GM23248 (cell line): ENCODE measurements at regions not wholly inside any gene's neighbourhood (a gene's known extent, or its start where the extent isn't known, plus 50 kb on each side); places are given as distances from the start of the nearest gene placed in this dataset.

Experiments used
- DNase-seq: peaks from one replicate; pipeline ENCODE4 v3.0.0-alpha.2; 2015
- H2AFZ ChIP-seq: fragments of 200-600 bp; sonication (generic); 2 replicates; pipeline ENCODE4 v1.6.1; 2016; ENCODE audit warnings: antibody characterized with exemption
- H3F3A ChIP-seq: fragments of 200-600 bp; sonication (generic); 2 replicates; pipeline ENCODE4 v1.6.1; 2016; ENCODE audit warnings: mild to moderate bottlenecking, antibody characterized with exemption, mixed run types; ENCODE audit not compliant: insufficient read depth
- H3K27ac ChIP-seq: fragments of 200-600 bp; sonication (generic); 2 replicates; pipeline ENCODE4 v1.5.1; 2016; ENCODE audit warnings: mild to moderate bottlenecking
- H3K27me3 ChIP-seq: fragments of 200-600 bp; sonication (generic); replicated peaks from 2 replicates; pipeline ENCODE4 v1.6.1; 2016; ENCODE audit warnings: mild to moderate bottlenecking; ENCODE audit not compliant: insufficient read depth
- H3K36me3 ChIP-seq: fragments of 200-600 bp; sonication (generic); 2 replicates; pipeline ENCODE4 v1.6.1; 2016; ENCODE audit warnings: low read depth, mild to moderate bottlenecking
- H3K4me1 ChIP-seq: fragments of 200-600 bp; sonication (generic); 2 replicates; pipeline ENCODE4 v1.6.1; 2016; ENCODE audit warnings: mild to moderate bottlenecking; ENCODE audit not compliant: insufficient read depth
- H3K4me2 ChIP-seq: fragments of 200-600 bp; sonication (generic); one replicate; pipeline ENCODE4 v1.6.1; 2016; ENCODE audit warnings: mild to moderate bottlenecking; ENCODE audit not compliant: unreplicated experiment
- H3K4me3 ChIP-seq: fragments of 200-600 bp; sonication (generic); 2 replicates; pipeline ENCODE4 v1.5.1; 2016; ENCODE audit warnings: mild to moderate bottlenecking
- H3K79me2 ChIP-seq: fragments of 200-600 bp; sonication (generic); 2 replicates; pipeline ENCODE4 v1.6.1; 2016; ENCODE audit warnings: mild to moderate bottlenecking; ENCODE audit not compliant: insufficient read depth
- H3K9ac ChIP-seq: fragments of 200-600 bp; sonication (generic); 2 replicates; pipeline ENCODE4 v1.6.1; 2016; ENCODE audit warnings: mild to moderate bottlenecking
- H3K9me2 ChIP-seq: fragments of 200-600 bp; sonication (generic); 2 replicates; pipeline ENCODE4 v1.6.1; 2016; ENCODE audit warnings: mixed run types, mild to moderate bottlenecking, moderate library complexity; ENCODE audit not compliant: insufficient read depth
- H3K9me3 ChIP-seq: fragments of 200-600 bp; sonication (generic); one replicate; pipeline ENCODE4 v1.6.1; 2017; ENCODE audit warnings: low read depth
- H4K20me1 ChIP-seq: fragments of 200-600 bp; sonication (generic); 2 replicates; pipeline ENCODE4 v1.6.0; 2016; ENCODE audit not compliant: insufficient read depth
- EZH2 ChIP-seq: fragments of 200-600 bp; sonication (generic); IDR thresholded peaks from 2 replicates; pipeline ENCODE4 v1.6.1; 2018; ENCODE audit warnings: antibody characterized with exemption, mild to moderate bottlenecking; ENCODE audit not compliant: insufficient read depth, poor library complexity, severe bottlenecking
- EZH2phosphoT487 ChIP-seq: fragments of 200-600 bp; sonication (generic); IDR thresholded peaks from 2 replicates; pipeline ENCODE4 v1.6.1; 2018; ENCODE audit warnings: antibody characterized with exemption, moderate library complexity, mild to moderate bottlenecking, low read depth; ENCODE audit not compliant: insufficient read depth
- WGBS, 2 experiments: methylation state at CpG; one replicate each; pipeline ENCODE4 v1.1.6; 2015 to 2017; ENCODE audit warnings: low lambda C conversion rate in 2 of 2, low coverage in 1 of 2; ENCODE audit errors: missing lambda C conversion rate in 2 of 2; 5-methylcytosine and 5-hydroxymethylcytosine counted together
- in situ Hi-C: fragments of 300-500 bp; cut with MboI; formaldehyde crosslinking; loops from 2 replicates; pipeline ENCODE4 v1.15.0; 2020

DNA sequence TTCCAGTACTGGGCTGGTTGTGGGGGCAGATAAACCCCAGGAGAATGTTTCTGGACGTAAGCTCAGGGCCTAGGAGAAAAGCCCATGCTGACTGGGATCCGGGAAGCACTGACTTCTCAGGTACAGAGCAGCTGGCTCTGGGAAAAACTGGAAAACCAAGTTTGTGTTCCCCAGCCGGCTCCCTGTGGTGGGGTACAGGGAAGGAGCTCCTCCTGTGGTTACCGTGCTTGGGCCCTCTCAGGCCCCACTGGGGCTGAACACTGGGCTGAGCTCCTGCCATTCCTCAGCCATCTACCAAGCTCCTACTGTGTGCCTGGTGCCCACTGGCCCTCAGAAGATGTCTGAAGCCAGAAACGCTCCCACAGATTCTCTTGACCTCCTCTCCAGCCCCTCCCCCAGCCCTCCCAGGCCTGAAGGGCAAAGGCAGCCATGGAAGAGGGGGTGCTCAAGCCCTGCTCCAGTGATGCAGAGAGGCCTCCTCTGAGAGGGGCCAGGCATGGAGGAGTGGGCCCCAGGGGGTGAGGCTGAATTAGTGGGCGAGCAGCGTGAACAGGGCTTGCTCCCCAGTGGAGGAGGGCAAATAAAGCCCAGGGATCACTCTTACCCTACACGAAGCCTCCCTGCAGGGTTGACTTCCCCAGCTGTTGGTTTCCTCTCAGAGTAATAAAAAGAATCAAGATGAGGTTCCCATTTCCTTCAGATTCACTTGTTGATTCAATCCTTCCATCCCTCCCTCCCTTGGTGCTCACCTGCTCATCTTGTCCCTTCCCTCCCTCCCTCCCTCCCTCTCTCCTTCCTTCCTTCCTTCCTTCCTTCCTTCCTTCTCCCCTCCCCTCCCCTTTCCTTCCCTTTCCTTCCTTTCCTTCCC lies 100.0 kb downstream of the VEGFA start:
- H3K27me3 ChIP-seq = 0 out of 2 replicates have a peak, but pooled peaks cover 4% of the 10 kb centered on the region
- in situ Hi-C loops = no loop called here
- H3K4me2 ChIP-seq = no peak overlapping the region
- H3K27ac ChIP-seq = no peak overlapping the region
- DNase-seq = no peak
- H3K9ac ChIP-seq = no peak overlapping the region
- no peaks in the 10 kb centered on the region for H3K9me2 ChIP-seq
- no peak overlapping the region for H2AFZ ChIP-seq
- H3K36me3 ChIP-seq = no peaks in the 10 kb centered on the region
- no peaks in the 10 kb centered on the region for H3F3A ChIP-seq
- no peak for TF ChIP-seq EZH2
- TF ChIP-seq EZH2phosphoT487 = no peak
- H3K4me1 ChIP-seq = peaks cover 6% of the 10 kb centered on the region; the same call in 1 of the 2 replicates
- H3K9me3 ChIP-seq = no peaks in the 10 kb centered on the region
- no peaks in the 10 kb centered on the region for H3K79me2 ChIP-seq
- no peaks in the 10 kb centered on the region for H4K20me1 ChIP-seq
- WGBS, 2 experiments = 89 to 94% methylated on average over 8 of the region's 8 CpGs
- no peak overlapping the region for H3K4me3 ChIP-seq

DNA sequence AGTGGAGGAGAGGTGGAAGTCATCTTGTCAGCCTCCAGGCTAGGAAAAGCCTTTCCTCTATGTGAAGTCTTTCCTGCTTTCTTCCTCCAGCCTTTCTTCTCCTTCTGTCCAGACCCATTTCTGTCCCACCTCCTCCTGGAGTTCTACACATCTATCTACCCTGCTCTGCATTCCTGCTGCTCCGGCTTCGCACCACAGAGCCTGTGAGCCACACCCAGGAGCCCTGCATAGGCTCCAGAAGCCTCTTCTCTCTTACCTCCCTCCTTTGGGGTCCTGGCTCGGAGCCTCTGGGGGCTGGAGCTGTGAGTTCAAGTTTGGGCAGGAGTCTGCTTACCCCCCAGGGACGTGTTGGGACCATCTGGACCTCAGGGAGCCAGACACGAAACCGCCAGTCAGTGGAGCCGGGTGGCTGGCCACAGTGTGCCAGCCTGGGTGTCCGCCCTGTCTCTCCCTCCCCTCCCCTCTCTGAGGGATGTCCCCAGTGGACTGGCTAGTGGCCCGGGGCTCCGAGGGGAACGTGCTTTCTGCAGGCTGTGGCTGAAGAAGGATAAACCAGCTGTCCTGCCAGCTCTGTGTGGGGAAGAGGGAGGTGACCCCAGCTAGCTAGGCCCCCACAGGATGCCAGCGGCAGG lies 99.2 kb downstream of the VEGFA start:
- H3K9me3 ChIP-seq = no peaks in the 10 kb centered on the region
- H3K27me3 ChIP-seq = 0 out of 2 replicates have a peak, but pooled peaks cover 4% of the 10 kb centered on the region
- H3K4me1 ChIP-seq = peaks cover 6% of the 10 kb centered on the region; the same call in 1 of the 2 replicates
- H3K79me2 ChIP-seq = no peaks in the 10 kb centered on the region
- no peak for DNase-seq
- H4K20me1 ChIP-seq = no peaks in the 10 kb centered on the region
- TF ChIP-seq EZH2phosphoT487 = no peak
- TF ChIP-seq EZH2 = no peak
- 60 to 63% methylated on average over 12 of the region's 12 CpGs for WGBS, 2 experiments
- no peak overlapping the region for H3K9ac ChIP-seq
- no peaks in the 10 kb centered on the region for H3K9me2 ChIP-seq
- H3K4me3 ChIP-seq = no peak overlapping the region
- no peaks in the 10 kb centered on the region for H3F3A ChIP-seq
- no peak overlapping the region for H3K27ac ChIP-seq
- H2AFZ ChIP-seq = no peak overlapping the region
- in situ Hi-C loops = no loop called here
- no peaks in the 10 kb centered on the region for H3K36me3 ChIP-seq
- H3K4me2 ChIP-seq = no peak overlapping the region

GRCh38 chr6:43868467-43868866 lies 98.5 kb downstream of the VEGFA start:
- in situ Hi-C loops = no loop called here
- H4K20me1 ChIP-seq = no peaks in the 10 kb centered on the region
- no peak for DNase-seq
- no peak overlapping the region for H3K4me3 ChIP-seq
- no peaks in the 10 kb centered on the region for H3K9me2 ChIP-seq
- no peak for TF ChIP-seq EZH2phosphoT487
- TF ChIP-seq EZH2 = no peak
- H3K36me3 ChIP-seq = no peaks in the 10 kb centered on the region
- H3K9me3 ChIP-seq = no peaks in the 10 kb centered on the region
- peaks cover 6% of the 10 kb centered on the region; the same call in 1 of the 2 replicates for H3K4me1 ChIP-seq
- H2AFZ ChIP-seq = no peak overlapping the region
- H3K4me2 ChIP-seq = no peak overlapping the region
- no peaks in the 10 kb centered on the region for H3K79me2 ChIP-seq
- H3K27ac ChIP-seq = no peak overlapping the region
- H3F3A ChIP-seq = no peaks in the 10 kb centered on the region
- WGBS, 2 experiments = 93 to 95% methylated on average over 6 of the region's 6 CpGs
- peaks cover 8% of the 10 kb centered on the region for H3K27me3 ChIP-seq
- H3K9ac ChIP-seq = no peak overlapping the region

DNA sequence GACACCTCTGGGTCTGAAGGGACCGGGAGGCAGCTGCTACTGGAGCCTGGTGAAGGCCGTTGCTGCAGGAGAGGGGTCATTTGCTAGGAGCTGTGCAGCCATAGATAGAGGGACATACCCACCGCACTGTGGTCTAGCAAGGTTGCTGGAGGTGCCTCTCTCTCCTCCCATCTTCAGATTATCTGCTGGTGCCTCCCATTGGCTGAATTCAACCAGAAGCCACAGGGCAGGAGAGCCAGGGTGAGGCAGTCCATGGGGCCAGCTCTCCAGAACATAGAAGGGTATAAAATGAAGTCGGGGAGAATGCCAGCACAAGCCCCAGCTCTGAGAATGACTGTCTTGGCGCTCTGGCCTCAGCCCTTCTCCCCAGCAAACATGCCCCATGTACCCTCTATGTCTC lies 98.0 kb downstream of the VEGFA start:
- in situ Hi-C loops = no loop called here
- peaks cover 6% of the 10 kb centered on the region; the same call in 1 of the 2 replicates for H3K4me1 ChIP-seq
- no peaks in the 10 kb centered on the region for H3K36me3 ChIP-seq
- H3K4me2 ChIP-seq = no peak overlapping the region
- no peak overlapping the region for H3K9ac ChIP-seq
- H3K27ac ChIP-seq = no peak overlapping the region
- no peak for DNase-seq
- TF ChIP-seq EZH2phosphoT487 = no peak
- TF ChIP-seq EZH2 = no peak
- no peaks in the 10 kb centered on the region for H3K9me2 ChIP-seq
- WGBS, 2 experiments = 89 to 93% methylated on average over 5 of the region's 5 CpGs
- H3K4me3 ChIP-seq = no peak overlapping the region
- no peaks in the 10 kb centered on the region for H3F3A ChIP-seq
- no peaks in the 10 kb centered on the region for H3K9me3 ChIP-seq
- H2AFZ ChIP-seq = no peak overlapping the region
- no peaks in the 10 kb centered on the region for H4K20me1 ChIP-seq
- no peaks in the 10 kb centered on the region for H3K79me2 ChIP-seq
- peaks cover 7% of the 10 kb centered on the region for H3K27me3 ChIP-seq
